ENCODE measurements at regions not wholly inside any gene's neighbourhood (a gene's known extent, or its start where the extent isn't known, plus 50 kb on each side); places are given as distances from the start of the nearest gene placed in this dataset.

GRCh38 chr18:79626905-79627749 is 52.5 kb upstream of the CTDP1 start:
- DNase-seq (ENCODE audit: low spot score) = no peak

- no peak for DNase-seq (ENCODE audit: low spot score)
These were observed 51.8 kb upstream of the CTDP1 start for GRCh38 chr18:79627750-79628294.

GRCh38 chr18:79628416-79629248 is 51.0 kb upstream of the CTDP1 start:
- no peak for DNase-seq (ENCODE audit: low spot score)

- DNase-seq (ENCODE audit: low spot score) = no peak
These were observed 50.4 kb upstream of the CTDP1 start for GRCh38 chr18:79629249-79629558.

- DNase-seq (ENCODE audit: low spot score) = no peak
These were observed 50.0 kb upstream of the CTDP1 start for GRCh38 chr18:79629606-79630005.

Data from umbilical cord (tissue), 1 donor.